ENCODE measurements at regions not wholly inside any gene's neighbourhood (a gene's known extent, or its start where the extent isn't known, plus 50 kb on each side); places are given as distances from the start of the nearest gene placed in this dataset.

DNA sequence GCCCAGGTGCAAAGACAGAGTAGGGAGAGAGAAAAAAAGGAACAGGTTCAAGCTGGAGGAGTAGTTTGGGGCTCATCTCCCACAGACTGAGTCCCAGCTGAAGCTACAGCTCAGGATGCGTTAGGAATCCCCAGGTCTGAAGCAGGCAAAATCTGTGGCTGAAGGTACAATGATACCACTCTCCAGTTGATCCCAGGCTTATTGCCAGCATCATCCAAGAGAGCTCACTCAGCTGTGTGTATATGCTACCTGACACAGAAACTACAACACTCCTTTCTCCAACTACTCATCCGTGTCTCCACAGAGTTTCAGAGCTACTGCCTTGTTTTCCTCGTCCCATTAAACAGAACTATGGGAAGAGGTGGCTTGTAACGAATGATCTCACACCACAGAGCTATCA is 851.3 kb downstream of the GRID1 start:
- no peak for DNase-seq

DNA sequence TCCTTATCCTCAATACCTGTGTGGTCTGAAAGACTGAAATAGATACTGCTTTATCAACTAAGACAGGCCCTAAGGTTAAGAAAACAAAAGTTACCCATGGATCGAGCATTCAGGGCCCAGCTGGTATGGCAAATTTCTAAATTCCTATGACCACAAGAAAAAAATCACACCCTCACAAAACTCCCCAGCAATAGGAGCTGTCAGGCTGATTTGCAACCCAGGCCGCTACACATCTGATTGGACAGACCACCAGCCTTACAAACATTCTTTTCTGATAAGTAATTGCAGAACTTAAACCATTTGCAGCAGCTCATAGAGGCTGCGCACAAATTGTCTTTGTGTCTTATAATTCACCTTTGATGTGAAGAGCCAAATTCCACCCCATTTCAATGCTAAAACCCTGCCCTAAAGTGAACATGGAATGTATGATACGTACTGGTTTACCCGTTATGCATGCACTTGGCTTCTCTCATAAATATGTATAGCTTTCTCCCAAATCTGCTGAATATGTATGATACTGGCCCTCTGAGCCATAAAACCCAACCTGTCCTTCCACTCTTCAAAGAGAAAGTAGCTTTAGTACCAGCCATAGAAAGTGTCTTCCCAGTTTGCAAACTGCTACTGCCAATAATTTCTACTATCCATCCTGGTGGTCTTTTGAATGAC is 842.5 kb downstream of the GRID1 start:
- DNase-seq: no peak

GRCh38 chr10:85527616-85528317 is 838.8 kb downstream of the GRID1 start:
- DNase-seq: no peak

DNA sequence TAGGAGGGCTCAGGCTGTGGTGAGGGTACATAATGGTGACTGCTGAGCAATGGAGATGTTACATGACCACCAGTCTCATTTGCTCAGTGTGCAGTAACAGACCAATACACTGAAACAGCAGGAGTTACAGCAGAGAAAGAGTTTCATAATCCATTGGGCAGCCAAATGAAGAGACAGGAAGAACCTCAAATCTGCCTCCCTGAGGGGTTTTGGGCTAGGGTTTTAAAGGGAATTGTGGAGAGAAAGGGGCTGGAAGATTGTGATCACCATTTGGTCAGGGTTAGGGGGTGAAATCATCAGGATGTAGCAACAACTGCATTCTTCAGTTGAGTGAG is 838.3 kb downstream of the GRID1 start:
- no peak for DNase-seq

DNA sequence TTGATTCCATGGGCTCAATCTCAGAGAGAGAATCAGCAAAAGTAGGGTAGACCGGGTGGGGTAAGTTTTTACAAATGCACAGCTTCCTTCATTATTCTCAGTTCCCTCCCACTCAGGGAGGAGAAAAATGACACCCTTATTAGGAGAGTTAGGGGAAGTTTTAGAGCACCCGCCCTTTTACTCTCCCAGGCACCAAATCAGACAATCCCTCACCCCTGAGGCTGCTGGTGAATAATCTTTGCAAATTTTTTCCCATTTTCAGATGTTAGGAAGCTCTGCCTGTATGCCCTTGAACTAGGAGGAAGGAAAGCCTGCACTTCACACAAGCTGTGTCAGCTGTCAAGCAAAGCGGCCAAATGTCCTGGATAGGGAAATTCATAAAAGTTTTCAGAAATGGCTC is 834.9 kb downstream of the GRID1 start:
- no peak for DNase-seq

DNA sequence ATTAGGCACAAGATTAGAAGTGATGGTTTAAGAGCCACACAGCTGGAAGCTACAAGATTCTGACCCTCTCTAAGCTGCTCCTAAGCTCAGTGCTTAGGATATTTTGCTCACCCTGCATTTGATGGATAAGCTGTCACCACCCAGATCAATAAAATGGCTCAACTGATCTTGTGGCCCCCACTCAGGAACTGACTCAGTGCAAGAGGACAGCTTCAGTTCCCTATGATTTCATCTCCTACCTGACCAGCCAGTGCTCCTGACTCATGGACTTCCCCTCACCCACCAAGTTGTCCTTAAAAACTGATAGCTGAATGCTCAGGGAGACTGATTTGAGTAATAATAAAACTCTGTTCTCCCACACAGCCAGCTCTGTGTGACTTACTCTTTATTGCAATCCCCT is 833.8 kb downstream of the GRID1 start:
- DNase-seq: no peak

DNA sequence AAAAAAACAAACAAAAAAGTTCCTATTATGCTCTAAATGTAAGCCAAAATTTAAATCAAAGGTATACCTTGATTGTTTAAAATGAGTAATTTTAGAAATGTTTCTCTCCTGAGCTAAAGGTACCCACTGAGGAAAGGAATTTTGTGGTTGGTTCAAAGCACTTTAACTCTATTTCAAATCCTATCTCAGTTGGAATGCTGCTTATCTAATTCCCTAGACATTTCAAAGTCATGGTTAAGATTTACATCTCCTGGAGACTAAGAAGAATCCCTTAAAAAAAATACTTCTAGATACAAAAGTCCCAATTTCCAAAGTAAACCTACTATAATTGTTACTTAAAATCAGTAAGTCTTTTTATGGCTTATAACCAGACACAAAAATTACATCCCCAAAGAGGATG is 830.7 kb downstream of the GRID1 start:
- no peak for DNase-seq

DNA sequence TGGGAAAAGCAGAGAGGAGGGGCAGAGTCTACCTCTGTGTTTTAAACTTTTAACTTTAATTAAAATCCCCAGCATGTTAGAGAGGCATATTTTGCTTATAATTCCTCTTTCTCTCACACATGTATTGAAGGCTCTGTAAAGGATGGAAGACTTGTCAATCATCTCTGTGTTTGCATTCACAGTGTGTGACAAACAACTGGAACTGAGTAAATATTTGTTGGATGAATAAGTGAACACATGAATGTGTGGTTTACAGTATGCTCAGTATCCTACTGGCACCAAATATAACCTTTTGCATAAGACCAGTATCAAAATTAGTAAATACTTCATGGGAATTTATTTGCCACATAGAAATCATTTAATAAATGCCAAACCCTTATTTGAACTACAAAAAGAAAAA is 829.0 kb downstream of the GRID1 start:
- no peak for DNase-seq

- DNase-seq: no peak
Observed at GRCh38 chr10:85538601-85539000, 828.0 kb downstream of the GRID1 start.

- no peak for DNase-seq
Observed at GRCh38 chr10:85542152-85542551, 824.4 kb downstream of the GRID1 start.

DNA sequence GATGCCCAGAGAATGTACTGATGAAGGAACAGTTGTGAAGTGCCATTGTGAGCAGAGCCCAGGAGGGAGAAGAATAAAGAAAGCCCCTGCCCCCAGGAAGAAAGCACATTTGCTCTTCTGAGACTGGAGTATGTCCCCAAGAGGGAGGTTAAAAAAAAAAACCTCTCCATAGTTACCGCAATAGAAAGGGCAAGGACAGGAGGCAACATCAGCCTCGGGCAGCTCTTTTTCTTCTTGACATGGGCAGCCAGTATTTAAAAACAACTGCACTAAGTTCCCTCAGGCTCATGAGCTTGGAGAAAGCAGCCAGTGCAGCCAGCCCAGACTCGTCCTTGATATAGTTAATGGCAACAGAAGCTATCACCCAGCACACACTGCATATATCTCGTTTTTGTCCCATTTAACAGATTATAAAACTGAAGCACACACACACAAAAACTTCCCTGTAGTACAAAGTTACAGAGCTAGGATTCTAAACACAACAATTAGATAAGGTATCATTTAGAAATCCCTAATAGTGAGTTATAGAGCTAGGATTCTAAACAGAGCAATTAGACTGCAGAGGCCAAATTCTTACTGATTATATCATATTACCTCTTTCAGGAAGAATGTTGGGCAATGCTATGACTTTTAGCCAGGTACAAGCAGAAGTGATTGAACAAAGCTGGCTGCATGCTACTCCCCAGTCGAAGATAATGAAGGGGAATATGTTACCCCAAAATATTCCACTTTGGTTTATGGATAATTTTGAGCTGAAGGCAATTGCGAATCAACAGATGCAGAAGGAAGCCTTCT is 823.5 kb downstream of the GRID1 start:
- DNase-seq: no peak

DNA sequence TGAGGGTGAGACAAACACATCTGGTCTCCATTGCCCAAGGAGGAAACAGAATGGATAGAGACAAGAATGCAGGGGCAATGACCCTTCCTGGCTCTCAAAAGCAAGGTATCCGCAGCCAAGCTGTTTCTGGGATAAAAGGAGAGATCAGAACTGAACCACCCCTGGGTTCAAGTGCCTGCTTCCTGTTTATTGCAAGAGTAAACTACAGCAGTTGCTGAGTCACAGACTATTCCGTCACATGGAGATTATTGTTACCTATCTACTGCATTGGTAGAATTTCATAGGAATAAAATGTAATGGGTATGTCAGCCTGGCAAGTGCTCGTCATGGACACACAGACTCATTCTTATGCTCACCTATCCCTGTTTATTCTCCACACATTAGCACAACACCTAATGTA is 821.6 kb downstream of the GRID1 start:
- no peak for DNase-seq

DNA sequence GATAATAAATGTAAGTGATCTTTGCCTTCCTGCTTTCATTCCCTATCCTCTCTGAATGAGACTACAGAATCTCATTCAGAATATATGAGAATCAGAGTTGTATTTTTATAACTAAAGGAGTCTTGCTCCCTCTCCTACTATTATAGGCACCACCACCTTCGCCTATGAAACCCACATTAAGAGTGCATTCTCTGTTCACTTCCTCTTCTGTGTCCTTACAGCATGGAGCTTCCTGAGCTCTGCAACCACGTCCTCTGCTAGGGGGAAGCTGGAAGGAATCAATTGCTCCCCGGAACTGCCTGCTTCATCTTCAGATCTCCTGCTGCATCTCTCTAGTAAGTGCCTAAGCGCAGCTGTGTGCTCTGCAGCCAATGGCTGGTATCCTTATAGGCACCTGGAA is 820.7 kb downstream of the GRID1 start:
- DNase-seq: no peak

- no peak for DNase-seq
Observed at GRCh38 chr10:85547460-85548023, 819.1 kb downstream of the GRID1 start.

GRCh38 chr10:85548034-85548433 is 818.6 kb downstream of the GRID1 start:
- DNase-seq: no peak
